Dedifferentiated amniotic fluid mesenchymal stem cell (primary cell): ENCODE measurements at regions not wholly inside any gene's neighbourhood (a gene's known extent, or its start where the extent isn't known, plus 50 kb on each side); places are given as distances from the start of the nearest gene placed in this dataset.
A peak's percentile ranks its signal among the peaks of the same experiment; 100 is the strongest.
"Not testable (repeated sequence)": the region's sequence is repeated elsewhere in the genome, so short reads cannot be mapped to it uniquely, and the experiment has no call there.

Experiments used
- DNase-seq: peaks from one replicate; pipeline ENCODE4 v3.0.0-alpha.2; 2016; ENCODE audit errors: extremely low spot score

GRCh38 chr17:13659051-13659450, 57.3 kb upstream of the HS3ST3A1 start:
- not testable (repeated sequence) for DNase-seq

GRCh38 chr17:13665872-13666635, 64.3 kb upstream of the HS3ST3A1 start:
- DNase-seq, result no peak

GRCh38 chr17:13671341-13671740, 69.6 kb upstream of the HS3ST3A1 start:
- DNase-seq, result no peak

GRCh38 chr17:13671771-13672170, 70.0 kb upstream of the HS3ST3A1 start:
- DNase-seq, result no peak

- no peak for DNase-seq
Observed at GRCh38 chr17:13678361-13678760, 76.6 kb upstream of the HS3ST3A1 start.

- no peak for DNase-seq
Observed at GRCh38 chr17:13678841-13679240, 77.1 kb upstream of the HS3ST3A1 start.

- DNase-seq, result no peak
Observed at GRCh38 chr17:13688716-13689115, 87.0 kb upstream of the HS3ST3A1 start.

- no peak for DNase-seq
Observed at GRCh38 chr17:13690806-13691205, 89.1 kb upstream of the HS3ST3A1 start.

GRCh38 chr17:13694934-13695333, 93.2 kb upstream of the HS3ST3A1 start:
- DNase-seq, result no peak

- DNase-seq, result no peak
Observed at GRCh38 chr17:13698832-13699231, 97.1 kb upstream of the HS3ST3A1 start.

GRCh38 chr17:13699261-13699660, 97.5 kb upstream of the HS3ST3A1 start:
- no peak for DNase-seq

- no peak for DNase-seq
Observed at GRCh38 chr17:13702266-13702665, 100.5 kb upstream of the HS3ST3A1 start.

GRCh38 chr17:13704333-13704732, 102.6 kb upstream of the HS3ST3A1 start:
- DNase-seq, result peak; percentile 46

- DNase-seq, result no peak
Observed at GRCh38 chr17:13705221-13705620, 103.5 kb upstream of the HS3ST3A1 start.

GRCh38 chr17:13721705-13722104, 120.0 kb upstream of the HS3ST3A1 start:
- no peak for DNase-seq

- DNase-seq, result no peak
Observed at GRCh38 chr17:13725288-13725990, 123.7 kb upstream of the HS3ST3A1 start.

- no peak for DNase-seq
Observed at GRCh38 chr17:13727441-13728171, 125.9 kb upstream of the HS3ST3A1 start.

- no peak for DNase-seq
Observed at GRCh38 chr17:13728781-13729180, 127.1 kb upstream of the HS3ST3A1 start.

- DNase-seq, result no peak
Observed at GRCh38 chr17:13729466-13730134, 127.9 kb upstream of the HS3ST3A1 start.

- no peak for DNase-seq
Observed at GRCh38 chr17:13734880-13735279, 133.2 kb upstream of the HS3ST3A1 start.

GRCh38 chr17:13735444-13735843, 133.7 kb upstream of the HS3ST3A1 start:
- DNase-seq, result no peak

- no peak for DNase-seq
Observed at GRCh38 chr17:13735861-13736260, 134.1 kb upstream of the HS3ST3A1 start.
